ENCODE measurements at regions not wholly inside any gene's neighbourhood (a gene's known extent, or its start where the extent isn't known, plus 50 kb on each side); places are given as distances from the start of the nearest gene placed in this dataset.

DNA sequence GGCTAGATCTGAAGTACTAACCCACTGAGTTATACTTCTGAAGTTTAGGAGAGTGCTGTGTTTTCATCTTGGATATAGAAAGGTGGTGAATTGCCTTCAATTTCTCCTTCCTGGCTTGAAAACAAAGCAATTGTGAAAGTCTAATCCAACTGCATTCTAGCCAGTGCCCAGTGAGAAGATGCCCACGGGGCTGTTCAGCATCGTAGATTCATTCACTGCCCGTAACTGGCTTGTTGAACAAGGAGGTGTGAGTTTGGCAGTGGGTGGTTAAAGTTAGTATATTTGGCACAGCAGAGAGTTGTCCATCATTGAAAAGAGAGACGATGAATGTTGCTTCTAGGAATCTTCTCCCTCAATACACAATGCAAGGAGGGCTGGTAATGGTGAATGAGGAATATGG, 82.3 kb upstream of the RND3 start:
- TF ChIP-seq MYC (IDR thresholded peaks at IDR 0.05; ENCODE audit: low read depth, low read length) (no peak), POLR2A (IDR thresholded peaks at IDR 0.05; ENCODE audit: extremely low read depth, insufficient read length) (no peak)
- TF ChIP-seq, protein P1, sequence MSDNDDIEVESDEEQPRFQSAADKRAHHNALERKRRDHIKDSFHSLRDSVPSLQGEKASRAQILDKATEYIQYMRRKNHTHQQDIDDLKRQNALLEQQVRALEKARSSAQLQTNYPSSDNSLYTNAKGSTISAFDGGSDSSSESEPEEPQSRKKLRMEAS (IDR thresholded peaks at IDR 0.05; ENCODE audit: low read depth, low read length): no peak
- TF ChIP-seq, protein P2, sequence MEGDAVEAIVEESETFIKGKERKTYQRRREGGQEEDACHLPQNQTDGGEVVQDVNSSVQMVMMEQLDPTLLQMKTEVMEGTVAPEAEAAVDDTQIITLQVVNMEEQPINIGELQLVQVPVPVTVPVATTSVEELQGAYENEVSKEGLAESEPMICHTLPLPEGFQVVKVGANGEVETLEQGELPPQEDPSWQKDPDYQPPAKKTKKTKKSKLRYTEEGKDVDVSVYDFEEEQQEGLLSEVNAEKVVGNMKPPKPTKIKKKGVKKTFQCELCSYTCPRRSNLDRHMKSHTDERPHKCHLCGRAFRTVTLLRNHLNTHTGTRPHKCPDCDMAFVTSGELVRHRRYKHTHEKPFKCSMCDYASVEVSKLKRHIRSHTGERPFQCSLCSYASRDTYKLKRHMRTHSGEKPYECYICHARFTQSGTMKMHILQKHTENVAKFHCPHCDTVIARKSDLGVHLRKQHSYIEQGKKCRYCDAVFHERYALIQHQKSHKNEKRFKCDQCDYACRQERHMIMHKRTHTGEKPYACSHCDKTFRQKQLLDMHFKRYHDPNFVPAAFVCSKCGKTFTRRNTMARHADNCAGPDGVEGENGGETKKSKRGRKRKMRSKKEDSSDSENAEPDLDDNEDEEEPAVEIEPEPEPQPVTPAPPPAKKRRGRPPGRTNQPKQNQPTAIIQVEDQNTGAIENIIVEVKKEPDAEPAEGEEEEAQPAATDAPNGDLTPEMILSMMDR (IDR thresholded peaks at IDR 0.05; ENCODE audit: low read depth, low read length): no peak
- DNase-seq (ENCODE audit: low read depth): no peak
- H3K4me3 ChIP-seq (ENCODE audit: low read depth, low read length): no peak overlapping the region

DNA sequence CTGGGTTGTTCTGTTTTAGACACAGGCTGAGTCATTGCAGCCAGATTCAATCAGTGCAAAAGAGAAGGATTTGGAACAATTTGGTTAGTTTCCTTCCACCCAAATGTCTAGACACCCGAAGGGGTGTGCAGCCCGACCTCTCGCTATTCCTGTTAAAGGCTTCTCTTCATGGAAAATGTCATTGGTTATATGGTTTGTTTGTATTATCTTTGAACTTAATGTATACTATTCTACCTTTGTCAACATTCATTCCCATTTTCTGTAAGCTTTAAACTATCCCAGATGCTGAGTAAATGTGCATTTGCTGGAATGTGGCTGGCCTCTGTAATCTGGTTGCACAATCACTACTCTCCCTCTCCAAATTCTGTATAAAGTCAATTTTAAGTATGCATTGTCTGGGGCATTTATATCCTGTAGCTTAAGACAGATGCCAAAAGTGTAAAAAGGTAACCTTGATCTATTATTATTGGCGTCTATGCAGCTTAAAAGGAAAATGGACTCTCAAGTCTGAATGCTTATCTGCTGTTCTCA, 80.4 kb upstream of the RND3 start:
- TF ChIP-seq, protein P2 (IDR thresholded peaks at IDR 0.05; ENCODE audit: low read depth, low read length): no peak
- DNase-seq (ENCODE audit: low read depth): no peak
- no peak overlapping the region for H3K4me3 ChIP-seq (ENCODE audit: low read depth, low read length)

DNA sequence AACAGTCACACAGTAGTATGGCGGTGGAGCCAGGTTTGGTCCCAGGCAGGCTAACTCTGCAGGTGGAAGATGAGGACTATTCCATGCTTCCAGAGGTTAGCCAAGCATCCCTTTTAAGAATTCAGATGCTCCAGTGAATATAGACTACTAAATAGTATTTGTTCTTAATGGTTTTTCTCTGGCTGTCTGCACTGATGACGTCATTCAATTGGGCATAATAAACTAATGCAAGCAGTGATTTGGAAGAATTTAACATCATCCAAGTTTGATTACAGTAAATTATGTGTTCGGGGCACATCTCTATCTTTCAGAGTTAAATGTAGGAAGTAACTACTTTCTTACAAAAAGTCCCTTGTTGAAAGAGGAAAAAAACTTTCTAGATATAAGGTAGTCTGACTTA, 78.8 kb upstream of the RND3 start:
- TF ChIP-seq POLR2A (IDR thresholded peaks at IDR 0.05; ENCODE audit: extremely low read depth, insufficient read length): no peak
- TF ChIP-seq, protein P1 (IDR thresholded peaks at IDR 0.05; ENCODE audit: low read depth, low read length): no peak
- no peak for TF ChIP-seq MYC (IDR thresholded peaks at IDR 0.05; ENCODE audit: low read depth, low read length)
- H3K4me3 ChIP-seq (ENCODE audit: low read depth, low read length): no peak overlapping the region
- no peak for DNase-seq (ENCODE audit: low read depth)

DNA sequence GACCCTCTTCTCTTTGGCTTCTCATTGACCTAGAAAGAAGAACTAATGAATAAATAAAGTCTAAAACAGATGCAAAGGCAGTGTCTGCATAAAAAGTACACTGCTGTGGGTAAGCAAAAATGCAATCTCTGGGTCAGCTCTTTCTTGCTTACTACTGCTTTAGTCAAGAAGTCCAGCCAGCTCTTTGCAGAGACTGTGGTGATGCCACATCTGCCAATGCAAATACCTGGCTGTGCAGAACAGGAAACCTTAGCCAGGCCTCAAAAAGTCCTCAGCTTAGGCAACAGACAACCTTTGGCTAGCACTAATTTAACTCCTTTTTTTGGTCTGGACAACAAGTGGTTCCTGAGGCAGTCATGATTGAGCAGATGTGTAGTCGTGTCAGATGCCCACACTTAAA, 73.6 kb upstream of the RND3 start:
- DNase-seq (ENCODE audit: low read depth): no peak
- no peak overlapping the region for H3K4me3 ChIP-seq (ENCODE audit: low read depth, low read length)
- TF ChIP-seq, protein P1 (IDR thresholded peaks at IDR 0.05; ENCODE audit: low read depth, low read length): no peak
- TF ChIP-seq, protein P2 (IDR thresholded peaks at IDR 0.05; ENCODE audit: low read depth, low read length): no peak
- no peak for TF ChIP-seq POLR2A (IDR thresholded peaks at IDR 0.05; ENCODE audit: extremely low read depth, insufficient read length)
- no peak for TF ChIP-seq MYC (IDR thresholded peaks at IDR 0.05; ENCODE audit: low read depth, low read length)

DNA sequence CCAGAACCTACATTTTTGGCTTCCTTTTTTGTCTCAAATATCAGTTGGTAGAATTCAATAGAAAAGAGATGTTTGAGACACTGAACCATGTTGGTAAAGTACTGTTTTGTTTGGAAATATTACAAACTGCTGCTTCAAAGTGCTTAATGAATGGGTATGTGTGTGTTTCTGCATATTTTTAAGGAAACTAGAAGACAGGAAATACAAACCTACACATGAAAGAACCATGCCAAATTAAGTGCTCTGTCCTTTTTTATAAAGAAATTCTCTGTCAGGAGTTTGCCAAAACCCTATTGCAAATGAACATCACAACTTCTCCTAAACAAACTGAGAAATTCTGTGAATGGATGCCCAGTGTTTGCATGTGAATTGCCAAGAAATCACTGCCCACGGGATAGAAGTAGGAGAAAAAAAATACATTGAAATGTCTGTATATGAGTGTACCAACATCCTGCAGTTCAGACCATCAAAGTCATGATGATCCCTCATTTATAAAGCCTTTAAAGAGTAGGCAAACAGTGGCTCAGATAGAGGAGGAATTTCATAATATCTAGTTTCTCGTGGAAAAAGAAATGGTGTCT, 69.6 kb upstream of the RND3 start:
- no peak overlapping the region for H3K4me3 ChIP-seq (ENCODE audit: low read depth, low read length)
- DNase-seq (ENCODE audit: low read depth): no peak

DNA sequence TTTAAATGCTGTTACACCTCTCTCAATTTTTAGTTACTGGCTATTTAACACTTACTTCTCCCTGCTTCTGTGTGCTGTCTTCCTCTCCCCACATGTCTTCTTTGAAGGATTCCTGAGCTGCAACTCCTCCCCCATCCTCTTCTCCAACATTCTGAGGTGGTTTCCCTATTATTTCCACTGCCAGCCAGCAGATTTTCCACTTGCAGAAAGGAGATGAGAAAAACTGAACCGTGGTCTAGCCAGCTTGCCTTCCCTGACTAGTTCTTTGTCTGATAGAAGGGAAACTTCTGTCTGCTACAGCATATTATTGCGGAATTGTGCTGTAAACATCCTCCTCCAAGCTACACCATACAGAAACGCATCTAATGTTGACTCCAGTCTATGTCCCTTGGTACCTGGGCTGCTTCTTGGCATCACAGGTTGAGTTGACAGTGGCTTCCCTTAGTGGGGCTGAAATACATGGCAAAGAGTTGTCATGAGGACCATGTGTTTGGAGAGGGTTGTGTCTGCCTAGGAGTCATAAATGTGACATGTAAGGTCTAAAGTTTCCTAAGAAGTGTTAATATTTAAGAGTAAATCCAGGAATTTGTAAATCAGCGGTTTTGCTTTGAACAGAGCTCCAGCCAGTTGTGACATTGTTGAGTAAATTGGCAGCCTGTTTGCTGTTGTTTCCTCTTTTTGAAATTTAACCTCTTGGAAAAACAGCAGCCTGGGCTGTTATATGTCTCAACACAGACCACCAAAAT, 68.3 kb upstream of the RND3 start:
- no peak for DNase-seq (ENCODE audit: low read depth)
- TF ChIP-seq, protein P2 (IDR thresholded peaks at IDR 0.05; ENCODE audit: low read depth, low read length): no peak
- TF ChIP-seq POLR2A (IDR thresholded peaks at IDR 0.05; ENCODE audit: extremely low read depth, insufficient read length) (no peak), MYC (IDR thresholded peaks at IDR 0.05; ENCODE audit: low read depth, low read length) (no peak)
- TF ChIP-seq, protein P1 (IDR thresholded peaks at IDR 0.05; ENCODE audit: low read depth, low read length): no peak
- H3K4me3 ChIP-seq (ENCODE audit: low read depth, low read length): no peak overlapping the region

More for the DNA sequence above, 69.6 kb upstream of the RND3 start:
- TF ChIP-seq MYC (IDR thresholded peaks at IDR 0.05; ENCODE audit: low read depth, low read length) (no peak), POLR2A (IDR thresholded peaks at IDR 0.05; ENCODE audit: extremely low read depth, insufficient read length) (no peak)
- TF ChIP-seq, protein P2 (IDR thresholded peaks at IDR 0.05; ENCODE audit: low read depth, low read length): no peak
- TF ChIP-seq, protein P1 (IDR thresholded peaks at IDR 0.05; ENCODE audit: low read depth, low read length): no peak

Measured in NB4 (cell line).